RKO (cell line): ENCODE measurements at regions not wholly inside any gene's neighbourhood (a gene's known extent, or its start where the extent isn't known, plus 50 kb on each side); places are given as distances from the start of the nearest gene placed in this dataset.

Source experiments
- DNase-seq: peaks from one replicate; pipeline ENCODE4 v3.0.0-alpha.2; 2016; ENCODE audit warnings: low spot score

DNA sequence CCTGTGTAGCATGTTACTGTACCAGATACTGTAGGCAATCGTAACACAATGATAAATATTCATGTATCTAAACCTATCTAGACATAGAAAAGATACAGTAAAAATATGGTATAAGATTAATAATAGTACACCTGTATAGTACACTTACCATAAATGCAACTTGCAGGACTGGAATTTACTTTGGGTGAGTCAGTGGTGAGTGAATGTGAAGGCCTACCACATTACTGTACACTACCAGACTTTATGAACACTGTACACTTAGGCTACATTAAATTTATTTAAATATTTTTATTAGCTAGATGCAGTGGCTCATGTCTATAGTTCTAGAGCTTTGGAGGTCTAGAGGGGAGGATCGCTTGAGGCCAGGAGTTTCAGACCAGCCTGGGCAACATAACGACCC is 186.6 kb upstream of the ROPN1 start:
- no peak for DNase-seq

DNA sequence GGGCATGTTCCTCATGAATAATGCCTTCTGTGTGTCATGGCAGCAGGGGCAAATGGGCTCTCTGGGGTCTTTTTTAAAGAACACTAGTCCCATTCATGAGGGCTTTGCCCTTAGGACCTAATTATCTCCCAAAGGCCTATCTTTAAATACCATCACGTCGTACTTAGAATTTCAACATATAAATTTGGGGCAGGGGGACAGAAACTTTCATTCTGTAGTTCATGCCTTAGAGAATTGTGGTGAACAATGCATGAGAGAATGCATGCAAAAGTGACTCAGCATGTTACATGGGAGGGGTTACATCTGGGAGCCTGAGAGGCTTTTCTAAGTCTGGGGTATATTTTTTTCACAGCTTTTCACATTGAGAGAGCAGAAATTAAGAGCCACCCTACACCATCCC is 208.5 kb upstream of the ROPN1 start:
- DNase-seq = no peak

DNA sequence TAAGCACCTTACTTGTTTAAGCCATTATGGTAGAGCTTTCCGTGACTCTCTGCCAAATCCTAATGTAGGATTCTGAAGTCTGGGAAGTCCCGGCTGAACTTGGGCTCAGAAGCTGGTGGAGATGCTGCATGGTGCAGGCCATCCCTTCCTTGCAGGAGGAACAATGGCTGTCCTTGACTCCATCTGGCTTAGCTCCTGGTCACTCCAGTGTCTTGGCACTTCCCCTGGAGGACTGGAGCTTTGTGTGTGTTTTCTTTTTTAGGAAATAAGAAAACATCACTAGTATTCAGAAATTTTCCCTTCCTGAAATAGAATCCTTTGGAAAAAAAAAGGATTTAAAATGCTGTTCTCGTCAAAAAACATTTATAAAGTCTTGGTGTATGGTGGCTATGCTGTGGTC is 209.3 kb upstream of the ROPN1 start:
- DNase-seq = no peak

DNA sequence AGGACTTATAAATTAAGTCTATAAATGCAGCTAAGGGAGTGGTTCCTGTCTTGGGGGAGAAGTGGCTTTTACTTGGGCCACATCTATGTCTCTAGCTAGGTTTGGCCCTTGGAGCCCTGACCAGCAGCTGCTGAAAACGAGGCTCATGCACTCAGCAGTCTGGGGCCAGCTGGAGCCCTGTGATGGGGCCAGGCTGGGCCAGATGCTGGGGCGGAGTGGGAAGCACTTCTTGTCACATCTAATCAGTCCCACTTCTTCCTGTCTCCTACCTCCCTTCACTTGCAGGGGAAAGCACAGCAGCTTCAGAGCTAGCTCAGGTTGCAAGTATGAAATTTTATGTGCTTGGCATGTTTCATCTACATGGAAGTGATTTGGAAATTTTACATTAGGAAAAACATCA is 209.9 kb upstream of the ROPN1 start:
- no peak for DNase-seq

DNA sequence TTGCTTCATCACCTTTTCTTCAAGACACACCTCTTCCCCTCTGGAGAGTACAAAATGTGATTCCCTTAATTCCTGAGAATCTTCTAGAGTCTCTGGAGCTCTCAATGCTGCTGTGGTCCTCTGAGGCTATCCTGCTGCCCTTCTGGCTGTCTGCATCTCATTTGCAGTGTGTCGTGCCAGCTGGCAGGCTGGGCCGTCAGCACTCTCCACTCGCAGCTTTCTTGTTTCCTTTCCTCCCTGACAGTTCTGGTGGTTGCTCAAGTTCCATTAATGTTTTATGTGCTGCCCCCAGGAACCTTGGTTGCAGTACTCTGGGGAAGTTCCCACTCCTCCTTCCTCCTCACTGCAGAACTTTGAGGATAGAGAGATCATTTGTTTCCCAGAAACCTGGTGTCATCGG is 210.8 kb upstream of the ROPN1 start:
- no peak for DNase-seq

DNA sequence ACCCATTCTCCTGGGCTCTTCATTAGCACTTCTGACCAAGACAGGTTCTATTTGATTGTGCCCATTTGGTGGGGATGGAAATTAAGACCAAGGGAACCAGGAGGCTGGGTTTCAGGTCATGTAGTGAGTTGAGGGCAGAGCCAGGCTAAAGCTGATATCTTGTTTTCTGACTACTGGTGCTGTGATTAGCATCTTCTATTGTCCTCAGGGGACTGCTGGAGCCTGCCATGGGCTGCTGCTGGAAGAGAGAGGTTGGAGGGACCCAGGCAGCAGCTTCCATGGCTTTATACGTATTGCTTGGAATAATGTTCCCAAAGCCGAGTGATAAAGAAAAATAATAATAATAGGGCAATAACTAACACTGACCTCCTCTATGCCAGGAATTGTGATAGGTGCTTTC is 211.4 kb upstream of the ROPN1 start:
- no peak for DNase-seq

DNA sequence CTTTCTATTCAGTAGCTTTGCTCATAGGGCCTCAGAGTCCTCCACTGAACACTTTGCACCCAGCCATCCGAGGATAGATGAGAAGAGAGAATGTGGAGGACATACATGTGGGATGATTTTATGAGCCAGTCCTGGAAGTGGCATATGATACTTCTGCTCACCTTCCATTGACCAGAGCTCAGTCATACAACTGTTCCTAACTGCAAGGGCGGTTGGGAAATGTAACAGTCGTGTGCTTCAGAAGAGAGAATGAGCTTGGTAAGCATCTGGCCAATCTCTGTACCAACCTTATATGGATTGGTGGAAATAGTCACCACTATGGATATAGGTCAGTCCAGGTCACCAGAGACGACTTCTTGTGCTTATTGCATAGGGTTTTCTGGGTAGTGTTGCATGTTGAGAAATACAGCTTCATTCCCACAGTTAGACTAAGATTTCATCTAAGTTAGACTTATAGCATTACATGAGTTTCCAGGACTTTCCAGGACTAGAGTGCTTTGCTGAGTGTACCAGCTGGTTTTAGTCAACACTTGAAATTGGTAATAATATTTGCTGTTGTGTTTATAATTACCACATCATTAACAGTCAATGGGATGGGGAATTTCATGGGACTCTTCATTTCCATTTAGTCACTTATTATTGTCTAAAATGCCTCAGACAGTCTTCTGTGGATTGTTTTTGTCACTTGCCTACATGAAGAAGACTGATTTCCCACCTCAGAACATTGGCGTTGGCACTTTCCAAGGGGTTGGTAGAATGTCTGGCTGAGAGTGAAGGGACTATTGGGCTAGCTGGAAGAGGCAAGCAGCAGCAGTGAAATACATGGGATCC is 214.5 kb upstream of the ROPN1 start:
- no peak for DNase-seq

DNA sequence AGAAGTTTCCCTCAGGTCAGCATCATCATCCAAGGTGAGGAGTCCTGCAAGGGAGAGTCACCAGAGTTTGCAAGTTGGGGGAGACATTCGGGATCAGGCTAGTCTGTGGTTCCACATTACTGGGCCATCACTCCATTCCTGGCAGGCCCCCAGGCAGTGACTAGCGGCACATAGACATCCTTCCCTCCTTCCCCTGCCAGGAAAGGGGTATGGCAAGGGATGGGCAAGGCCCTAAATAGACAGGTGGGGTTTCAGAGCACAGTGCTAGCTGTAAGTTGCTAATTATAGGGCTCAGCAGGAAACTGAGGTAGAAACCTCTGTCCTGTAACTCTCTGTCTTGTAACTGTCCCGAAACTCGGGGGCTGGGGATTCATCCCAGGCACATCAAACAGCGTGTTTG is 215.2 kb upstream of the ROPN1 start:
- DNase-seq = no peak

DNA sequence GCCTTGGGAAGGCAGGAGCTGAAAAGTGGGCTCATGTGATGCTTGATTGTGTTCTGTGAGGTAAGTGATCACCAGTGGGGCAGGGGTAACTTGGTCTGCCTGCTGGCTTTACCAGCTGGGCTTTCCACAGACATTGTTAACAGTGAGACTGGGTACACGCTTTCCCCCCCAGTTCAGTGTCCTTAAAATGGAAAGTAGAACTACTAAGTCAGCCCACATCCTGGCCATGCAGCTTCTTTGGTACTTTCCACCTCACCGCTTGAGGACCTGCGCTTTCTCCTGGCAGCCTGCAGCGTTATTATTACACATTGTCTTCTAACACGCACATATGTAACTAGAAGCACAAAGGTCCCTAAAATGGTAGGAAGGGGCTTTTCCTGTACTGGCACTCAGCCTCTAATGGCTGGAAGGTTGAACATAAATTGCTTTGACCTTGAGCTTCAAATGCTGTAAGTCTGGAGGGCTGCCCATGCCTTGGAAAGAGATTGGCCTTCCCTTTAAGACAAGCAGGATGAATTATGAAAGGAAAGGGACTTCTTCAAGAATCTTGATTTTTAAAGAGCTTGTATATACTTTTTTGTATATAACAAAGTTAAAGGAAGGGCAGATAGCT is 216.1 kb upstream of the ROPN1 start:
- no peak for DNase-seq

DNA sequence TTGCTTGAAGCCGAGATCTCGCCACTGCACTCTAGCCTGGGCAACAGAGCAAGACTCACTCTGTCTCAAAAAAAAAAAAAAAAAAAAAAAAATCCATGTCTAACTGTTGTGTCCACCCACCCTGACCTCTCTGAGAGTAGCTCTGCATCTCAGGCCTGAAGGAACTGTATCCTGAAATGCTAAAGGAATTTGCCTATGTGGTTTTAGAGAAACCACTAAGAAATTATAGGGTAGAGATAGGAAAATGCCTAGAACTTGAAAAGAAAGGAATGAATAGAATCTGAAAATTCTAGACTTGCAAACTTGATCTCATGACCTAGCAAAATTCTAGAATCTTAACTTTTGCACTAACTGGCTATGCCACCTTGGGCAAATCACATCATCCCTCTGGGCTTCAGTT is 217.5 kb upstream of the ROPN1 start:
- no peak for DNase-seq

DNA sequence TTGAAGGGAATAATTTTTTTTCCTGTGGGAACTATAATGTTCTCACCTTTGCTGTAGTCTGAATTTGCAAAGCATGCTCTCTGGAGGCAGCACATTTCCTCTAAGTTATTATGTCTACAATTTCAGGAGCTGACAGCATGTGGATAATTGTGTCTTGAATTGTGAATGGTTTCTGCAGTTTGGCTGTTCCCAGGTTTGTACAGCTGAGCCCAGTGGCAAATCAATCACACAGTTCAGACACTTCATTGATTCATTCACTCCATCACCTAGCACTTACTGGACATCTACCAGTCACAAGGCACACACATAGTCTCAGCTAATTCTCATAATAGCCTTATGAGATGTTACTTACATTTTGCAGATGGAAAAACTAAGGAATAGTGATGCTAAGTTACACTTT is 219.0 kb upstream of the ROPN1 start:
- no peak for DNase-seq

DNA sequence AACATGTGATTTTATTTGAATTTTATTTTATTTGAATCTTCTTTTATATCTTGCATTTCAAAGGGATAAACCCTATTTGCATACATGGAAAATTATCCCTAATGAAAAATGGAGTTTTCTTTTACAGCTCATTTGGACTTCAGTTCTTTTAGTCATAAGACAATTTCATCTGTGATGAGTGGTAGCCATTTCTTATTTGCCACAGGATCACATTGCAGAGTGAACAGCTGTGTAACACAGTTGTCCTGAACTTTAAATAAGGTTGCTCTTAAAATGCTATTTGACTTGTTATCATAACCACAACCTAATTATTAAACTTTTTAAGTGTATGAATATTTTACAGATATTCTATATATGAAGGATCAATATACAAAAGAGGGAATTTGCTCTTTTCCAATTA is 221.7 kb upstream of the ROPN1 start:
- DNase-seq = no peak

DNA sequence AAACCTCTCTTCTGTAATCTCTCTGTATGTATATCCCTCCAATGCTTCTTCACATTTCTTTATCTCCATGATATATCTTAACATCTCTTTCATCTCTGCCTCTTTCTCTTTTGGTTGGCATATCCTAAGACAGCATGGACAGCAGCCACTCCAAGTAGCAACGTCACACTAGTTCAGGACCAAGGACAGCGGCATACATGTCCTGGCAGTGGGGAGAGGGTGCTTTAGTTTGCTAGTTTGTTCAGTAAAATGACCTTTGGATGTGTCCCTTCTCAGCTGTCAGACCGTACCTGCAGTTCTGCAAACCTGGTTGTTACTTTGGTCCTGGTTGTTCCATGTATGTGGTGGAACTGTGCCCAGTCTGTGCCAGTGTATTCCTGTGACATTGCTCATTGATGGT is 225.6 kb upstream of the ROPN1 start:
- DNase-seq = peak; percentile 76

DNA sequence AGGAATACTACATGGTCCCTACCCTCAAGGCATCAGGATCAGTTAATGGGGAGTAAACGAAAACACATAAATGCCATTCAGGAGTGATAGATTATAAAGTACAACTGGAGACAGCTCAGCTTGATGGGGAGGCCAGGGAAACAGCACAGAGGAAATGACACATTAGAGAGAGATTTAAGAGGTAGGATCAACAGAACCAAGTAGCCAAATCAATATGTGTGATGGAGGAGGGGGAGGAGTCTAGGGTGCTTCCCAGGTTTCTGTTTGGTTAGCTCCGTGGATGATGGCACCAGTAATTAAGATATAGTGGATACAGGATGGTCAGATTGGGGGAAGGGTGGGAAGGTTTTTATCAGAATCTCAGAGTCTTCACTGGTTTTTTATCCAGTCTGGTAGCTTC is 229.5 kb upstream of the ROPN1 start:
- DNase-seq = no peak

DNA sequence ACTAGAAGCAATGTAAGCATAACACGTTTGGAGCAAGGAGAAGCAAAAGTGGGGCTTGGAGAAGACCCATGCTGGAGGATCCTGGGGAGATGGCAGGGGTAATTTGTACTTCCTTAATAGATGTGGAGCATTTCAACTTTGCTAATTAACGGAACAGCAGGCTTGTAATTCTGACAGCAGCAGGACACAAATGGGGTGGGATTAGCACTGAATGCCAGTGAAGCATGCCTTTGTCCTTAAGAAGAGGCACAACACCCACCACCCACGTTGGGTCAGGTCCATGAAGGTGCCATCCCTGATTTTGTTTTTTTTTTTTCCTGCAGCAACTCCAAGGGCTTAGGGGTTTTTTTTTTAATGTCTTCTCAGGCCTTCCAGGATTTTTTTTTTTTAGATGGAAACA is 231.9 kb upstream of the ROPN1 start:
- no peak for DNase-seq

DNA sequence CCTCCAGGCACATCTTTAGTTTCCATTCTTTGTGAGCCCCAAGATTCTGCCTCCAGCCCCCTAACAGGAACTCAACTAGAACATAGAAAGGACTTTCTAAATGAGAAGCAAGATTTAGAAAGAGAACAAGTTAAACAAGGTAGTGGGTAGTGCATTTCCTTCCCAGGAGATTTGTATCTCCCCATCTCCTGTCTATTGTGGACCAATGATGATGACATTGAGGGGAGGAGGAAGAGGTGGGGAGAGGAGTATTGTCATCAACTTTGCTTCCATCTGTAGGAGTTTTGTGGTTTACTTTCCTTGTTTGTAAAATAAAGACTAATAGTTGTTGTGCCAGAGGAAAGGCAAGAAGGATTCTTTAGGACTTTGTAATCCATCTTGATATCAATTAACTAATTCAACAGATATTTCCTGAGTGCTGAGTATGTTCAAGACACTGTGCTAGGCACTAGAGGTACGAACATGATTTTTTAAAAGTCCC is 235.3 kb upstream of the ROPN1 start:
- no peak for DNase-seq

DNA sequence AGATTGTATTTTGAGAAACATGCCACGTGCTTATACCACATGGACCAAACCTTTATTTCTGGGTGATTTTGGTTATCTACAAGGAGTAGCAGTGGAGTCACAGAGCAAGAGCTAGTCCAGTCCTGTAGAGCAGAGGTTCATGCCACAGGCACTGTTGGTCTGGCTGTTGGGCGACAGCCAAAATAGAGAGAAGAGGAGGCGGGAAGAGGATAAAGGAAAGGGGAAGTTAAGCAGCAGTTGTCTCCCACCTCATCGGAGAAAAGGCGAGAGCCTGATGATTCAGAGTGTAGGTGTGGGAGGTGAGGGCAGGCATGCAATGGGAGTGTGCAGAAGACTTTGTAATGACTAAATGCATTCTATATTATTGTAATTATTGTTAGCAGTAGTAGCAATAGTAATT is 237.5 kb upstream of the ROPN1 start:
- DNase-seq = no peak

DNA sequence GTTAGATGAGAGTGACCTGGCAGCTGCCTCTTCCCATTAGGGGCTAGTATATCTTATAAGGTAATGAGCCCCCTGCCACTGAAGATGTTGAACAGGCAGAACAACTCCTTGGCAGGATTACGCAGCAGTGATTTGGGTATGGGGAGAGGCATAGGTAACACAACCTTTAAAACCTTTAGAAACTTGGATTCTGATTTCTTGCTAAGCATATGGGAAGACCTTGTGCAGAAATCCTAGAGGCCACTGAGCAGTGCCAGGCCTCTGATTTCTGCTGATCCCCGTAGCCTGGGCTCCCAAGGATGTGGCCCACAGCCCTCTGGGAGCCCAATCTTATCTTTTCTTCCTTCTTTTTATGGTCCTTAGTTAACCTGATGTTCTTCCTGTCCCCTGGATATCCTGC is 237.9 kb upstream of the ROPN1 start:
- no peak for DNase-seq

DNA sequence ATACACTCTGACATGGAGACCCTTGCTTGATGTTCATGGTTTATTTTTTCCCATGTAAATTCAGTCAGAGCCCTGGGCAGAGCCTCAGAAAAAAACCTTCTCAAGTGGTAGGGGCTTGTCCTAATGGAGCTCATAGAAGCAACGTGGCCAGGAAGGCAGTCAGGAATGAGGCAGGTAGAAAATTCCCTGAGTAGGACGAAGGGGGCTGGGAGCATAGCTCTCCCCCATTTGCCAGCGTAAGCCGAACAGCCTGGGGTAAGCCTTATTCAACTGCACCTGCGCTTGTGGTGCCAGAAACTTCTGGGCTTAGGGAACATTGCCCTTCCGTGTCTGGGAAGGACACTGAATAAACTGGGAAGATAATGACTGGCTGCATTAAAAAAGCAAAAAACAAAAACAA is 238.5 kb upstream of the ROPN1 start:
- no peak for DNase-seq

DNA sequence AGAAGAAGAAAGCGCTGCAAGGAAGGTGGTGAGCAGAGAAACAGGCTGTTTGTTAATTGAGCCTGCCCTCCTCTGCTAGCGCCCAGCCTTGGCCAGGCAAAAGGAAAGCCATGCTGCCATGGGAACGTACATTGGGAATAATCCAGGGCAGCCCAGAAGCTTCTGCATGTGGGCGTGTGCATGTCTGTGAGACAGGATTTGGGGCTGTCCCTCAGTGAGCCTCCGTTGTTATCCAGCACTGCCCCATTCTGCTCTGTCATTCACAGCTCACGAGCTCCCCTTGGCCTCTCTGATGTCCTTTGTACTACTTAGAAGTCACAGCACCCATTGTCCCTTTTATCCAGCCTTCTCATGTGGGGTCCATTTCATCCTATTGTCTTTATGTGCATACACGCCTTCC is 239.1 kb upstream of the ROPN1 start:
- DNase-seq = no peak

DNA sequence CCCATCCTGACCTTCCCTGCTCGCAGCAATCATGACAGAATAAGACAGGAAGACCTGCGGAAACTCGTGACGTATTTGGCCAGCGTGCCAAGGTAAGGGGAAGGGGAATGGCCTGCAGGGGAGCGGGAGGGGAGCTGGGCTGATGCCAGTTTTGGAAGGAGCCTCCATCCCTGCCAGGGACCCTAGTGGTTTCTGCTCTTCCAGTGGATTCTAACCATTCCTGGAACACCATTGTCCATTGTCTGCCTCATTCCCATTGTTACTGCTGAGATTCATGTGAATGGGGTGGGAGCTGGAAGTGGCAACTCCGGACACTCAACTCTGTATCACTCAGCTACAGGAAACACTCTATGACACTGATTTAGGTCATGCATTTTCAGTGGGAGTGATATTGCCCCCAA is 242.9 kb upstream of the ROPN1 start:
- DNase-seq = no peak

DNA sequence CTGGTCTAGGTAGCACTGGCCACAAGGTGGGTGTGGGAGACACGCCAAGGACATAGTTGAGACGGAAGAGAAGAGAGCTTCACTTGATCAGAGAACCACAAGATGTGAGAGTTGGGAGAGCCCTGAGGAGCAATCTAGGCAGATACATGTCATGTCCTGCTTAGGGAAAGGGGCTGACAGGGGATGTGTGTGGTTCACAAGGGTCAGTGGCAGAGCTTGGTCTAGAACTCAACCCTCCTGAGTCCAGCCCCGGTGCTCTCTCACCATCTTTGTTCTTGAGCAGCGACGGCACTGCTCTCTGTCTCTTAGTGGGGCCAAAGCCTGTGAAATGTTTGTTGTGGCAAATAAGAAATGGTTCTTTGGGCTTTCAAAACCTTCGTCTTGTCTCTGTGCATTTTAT is 243.5 kb upstream of the ROPN1 start:
- no peak for DNase-seq

DNA sequence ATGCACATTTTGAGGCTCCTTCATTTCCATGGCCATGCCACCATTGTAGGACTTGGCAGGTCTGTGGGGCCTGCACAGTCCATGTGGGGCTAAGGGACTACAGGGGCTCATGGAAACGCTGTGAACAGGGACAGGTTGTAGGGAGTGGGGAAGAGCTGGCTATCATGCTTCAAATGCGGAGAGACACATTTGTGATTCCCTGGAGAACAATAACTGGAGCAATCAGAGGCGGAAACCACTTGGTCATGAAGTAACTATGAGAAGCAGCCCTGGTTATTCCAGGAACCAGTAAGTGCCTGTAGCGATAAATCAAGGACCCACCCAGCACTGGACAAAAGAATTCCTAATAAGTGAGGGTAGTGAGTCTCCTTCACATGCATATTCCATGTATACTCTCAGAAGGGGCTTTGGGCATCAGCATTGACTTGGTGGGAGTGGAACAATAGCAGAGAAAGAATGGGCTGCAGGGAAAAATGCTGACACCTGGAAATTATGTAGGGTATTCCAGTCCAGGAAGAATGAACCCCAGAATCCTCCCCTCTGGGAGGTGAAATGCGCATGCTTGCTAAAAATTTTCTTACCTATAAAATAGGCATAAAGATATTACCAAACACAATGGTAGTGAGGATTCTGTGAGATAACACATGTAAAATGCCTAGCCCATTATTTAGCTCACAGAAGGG is 251.4 kb upstream of the ROPN1 start:
- no peak for DNase-seq
